Panc1 (cell line): ENCODE measurements at regions not wholly inside any gene's neighbourhood (a gene's known extent, or its start where the extent isn't known, plus 50 kb on each side); places are given as distances from the start of the nearest gene placed in this dataset.

ENCODE experiments used
- ATAC-seq: fragments of 200-7000 bp; cut with Tn5 transposase; 2 replicates; pipeline ENCODE4 v1.9.1; 2020; ENCODE audit warnings: mild to moderate bottlenecking, moderate library complexity
- BruUV-seq: library from RNA; stranded (reverse); fragments of 400-500 nt; replicated peaks from 2 replicates; lab custom pipeline; 2021; lab: Mats Ljungman, UMichigan
- CTCF ChIA-PET: fragments of 300-600 bp; sonication (Branson Sonifier 250); formaldehyde crosslinking; loops from one replicate; lab custom pipeline; 2022; ENCODE audit warnings: antibody characterized with exemption; lab: Charles Lee
- POLR2A ChIA-PET: fragments of 300-600 bp; sonication (Branson Sonifier 250); formaldehyde crosslinking; loops from one replicate; lab custom pipeline; 2022; ENCODE audit warnings: antibody characterized with exemption; lab: Charles Lee
- DNase-seq: peaks from one replicate; pipeline ENCODE4 v3.0.0-alpha.2; 2010; ENCODE audit warnings: low read depth, low spot score
- H3K27ac ChIP-seq: 2 replicates; pipeline ENCODE4 v1.5.1; 2011; ENCODE audit warnings: mild to moderate bottlenecking, low read length, inconsistent platforms
- H3K27me3 ChIP-seq: fragments of 200-500 bp; sonication (Bioruptor generic); 2 replicates; pipeline ENCODE4 v1.6.0; 2014; ENCODE audit warnings: low read length, inconsistent platforms; ENCODE audit not compliant: control insufficient read depth, insufficient read depth
- H3K36me3 ChIP-seq: fragments of 200-500 bp; sonication (Bioruptor generic); 2 replicates; pipeline ENCODE4 v1.5.1; 2014; ENCODE audit warnings: inconsistent platforms, mild to moderate bottlenecking, low read length, moderate library complexity; ENCODE audit not compliant: control insufficient read depth, insufficient read depth
- H3K4me1 ChIP-seq: 2 replicates; pipeline ENCODE4 v1.5.1; 2011; ENCODE audit warnings: inconsistent platforms, mild to moderate bottlenecking, low read length, moderate library complexity; ENCODE audit not compliant: control insufficient read depth, insufficient read depth
- H3K4me3 ChIP-seq, 2 experiments: 2 replicates each; pipeline ENCODE4 v1.5.1; 2011 to 2012; ENCODE audit warnings: low read depth in 2 of 2, low read length in 2 of 2, mild to moderate bottlenecking in 2 of 2, inconsistent platforms in 1 of 2, moderate library complexity in 1 of 2
- H3K9me3 ChIP-seq: fragments of 200-500 bp; sonication (Bioruptor generic); 2 replicates; pipeline ENCODE4 v1.5.1; 2014; ENCODE audit warnings: low read depth, mild to moderate bottlenecking, inconsistent platforms, low read length, moderate library complexity; ENCODE audit not compliant: control insufficient read depth, insufficient read depth
- POLR2AphosphoS5 ChIP-seq: IDR thresholded peaks from 2 replicates; pipeline ENCODE4 v1.6.1; 2012; ENCODE audit warnings: mild to moderate bottlenecking, low read depth, low read length, moderate library complexity
- SIN3A ChIP-seq: IDR thresholded peaks from 2 replicates; pipeline ENCODE4 v1.6.1; 2012; ENCODE audit warnings: low read depth, mild to moderate bottlenecking, low read length, moderate library complexity, borderline replicate concordance; ENCODE audit not compliant: insufficient read depth
- TCF7L2 ChIP-seq: IDR thresholded peaks from 2 replicates; pipeline ENCODE4 v1.6.1; 2011; ENCODE audit warnings: mild to moderate bottlenecking, low read depth, low read length, inconsistent platforms
- in situ Hi-C: cut with HindIII; loops from 2 replicates; pipeline ENCODE4 v1.10.0; 2016; ENCODE audit warnings: low sequenced_read_pairs, low pct_unique_long_range_greater_than_20kb
- intact Hi-C: fragments of 100-400 bp; cut with micrococcal nuclease; formaldehyde crosslinking; loops from one replicate; pipeline ENCODE4 v1.10.0; 2022; ENCODE audit not compliant: unreplicated experiment
- TF ChIP-seq, protein P1 (sequence below): fragments of 450-650 bp; IDR thresholded peaks from 2 replicates; pipeline ENCODE4 v1.5.1; 2017; ENCODE audit warnings: mild to moderate bottlenecking
- TF ChIP-seq, protein P2 (sequence below), 2 experiments: IDR thresholded peaks; 2 replicates each; pipeline ENCODE4 v1.6.1; 2011 to 2012; ENCODE audit warnings: low read depth in 2 of 2, control low read depth in 1 of 2, low read length in 1 of 2, mild to moderate bottlenecking in 1 of 2, moderate library complexity in 1 of 2; ENCODE audit not compliant: insufficient read depth in 1 of 2

GRCh38 chr13:80040981-80041317 lies 300.0 kb downstream of the SPRY2 start:
- H3K9me3 ChIP-seq, result no peaks in the 10 kb centered on the region; the same call in 1 of the 2 replicates
- peak overlapping the region; percentile 61 for H3K27ac ChIP-seq
- DNase-seq (no peak), ATAC-seq (no peak)
- H3K4me3 ChIP-seq, result no peak overlapping the region
- ChIA-PET CTCF (no interaction called here), POLR2A (interaction anchor here (0.6 to 0.7 kb wide), 4 partner anchors 10 to 1198 kb away, joined by 3 to 9 read pairs (median 6); no protein-coding TSS in a partner anchor)
- no TSS peak for BruUV-seq
- H3K36me3 ChIP-seq, result no peaks in the 10 kb centered on the region
- in situ Hi-C loops, result no loop called here
- TF ChIP-seq TCF7L2, result no peak
- no peak for TF ChIP-seq POLR2AphosphoS5
- no peak for TF ChIP-seq SIN3A
- TF ChIP-seq, protein P1, sequence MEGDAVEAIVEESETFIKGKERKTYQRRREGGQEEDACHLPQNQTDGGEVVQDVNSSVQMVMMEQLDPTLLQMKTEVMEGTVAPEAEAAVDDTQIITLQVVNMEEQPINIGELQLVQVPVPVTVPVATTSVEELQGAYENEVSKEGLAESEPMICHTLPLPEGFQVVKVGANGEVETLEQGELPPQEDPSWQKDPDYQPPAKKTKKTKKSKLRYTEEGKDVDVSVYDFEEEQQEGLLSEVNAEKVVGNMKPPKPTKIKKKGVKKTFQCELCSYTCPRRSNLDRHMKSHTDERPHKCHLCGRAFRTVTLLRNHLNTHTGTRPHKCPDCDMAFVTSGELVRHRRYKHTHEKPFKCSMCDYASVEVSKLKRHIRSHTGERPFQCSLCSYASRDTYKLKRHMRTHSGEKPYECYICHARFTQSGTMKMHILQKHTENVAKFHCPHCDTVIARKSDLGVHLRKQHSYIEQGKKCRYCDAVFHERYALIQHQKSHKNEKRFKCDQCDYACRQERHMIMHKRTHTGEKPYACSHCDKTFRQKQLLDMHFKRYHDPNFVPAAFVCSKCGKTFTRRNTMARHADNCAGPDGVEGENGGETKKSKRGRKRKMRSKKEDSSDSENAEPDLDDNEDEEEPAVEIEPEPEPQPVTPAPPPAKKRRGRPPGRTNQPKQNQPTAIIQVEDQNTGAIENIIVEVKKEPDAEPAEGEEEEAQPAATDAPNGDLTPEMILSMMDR, result no peak
- TF ChIP-seq, protein P2, sequence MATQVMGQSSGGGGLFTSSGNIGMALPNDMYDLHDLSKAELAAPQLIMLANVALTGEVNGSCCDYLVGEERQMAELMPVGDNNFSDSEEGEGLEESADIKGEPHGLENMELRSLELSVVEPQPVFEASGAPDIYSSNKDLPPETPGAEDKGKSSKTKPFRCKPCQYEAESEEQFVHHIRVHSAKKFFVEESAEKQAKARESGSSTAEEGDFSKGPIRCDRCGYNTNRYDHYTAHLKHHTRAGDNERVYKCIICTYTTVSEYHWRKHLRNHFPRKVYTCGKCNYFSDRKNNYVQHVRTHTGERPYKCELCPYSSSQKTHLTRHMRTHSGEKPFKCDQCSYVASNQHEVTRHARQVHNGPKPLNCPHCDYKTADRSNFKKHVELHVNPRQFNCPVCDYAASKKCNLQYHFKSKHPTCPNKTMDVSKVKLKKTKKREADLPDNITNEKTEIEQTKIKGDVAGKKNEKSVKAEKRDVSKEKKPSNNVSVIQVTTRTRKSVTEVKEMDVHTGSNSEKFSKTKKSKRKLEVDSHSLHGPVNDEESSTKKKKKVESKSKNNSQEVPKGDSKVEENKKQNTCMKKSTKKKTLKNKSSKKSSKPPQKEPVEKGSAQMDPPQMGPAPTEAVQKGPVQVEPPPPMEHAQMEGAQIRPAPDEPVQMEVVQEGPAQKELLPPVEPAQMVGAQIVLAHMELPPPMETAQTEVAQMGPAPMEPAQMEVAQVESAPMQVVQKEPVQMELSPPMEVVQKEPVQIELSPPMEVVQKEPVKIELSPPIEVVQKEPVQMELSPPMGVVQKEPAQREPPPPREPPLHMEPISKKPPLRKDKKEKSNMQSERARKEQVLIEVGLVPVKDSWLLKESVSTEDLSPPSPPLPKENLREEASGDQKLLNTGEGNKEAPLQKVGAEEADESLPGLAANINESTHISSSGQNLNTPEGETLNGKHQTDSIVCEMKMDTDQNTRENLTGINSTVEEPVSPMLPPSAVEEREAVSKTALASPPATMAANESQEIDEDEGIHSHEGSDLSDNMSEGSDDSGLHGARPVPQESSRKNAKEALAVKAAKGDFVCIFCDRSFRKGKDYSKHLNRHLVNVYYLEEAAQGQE (IDR thresholded peaks at IDR 0.05; ENCODE audit: insufficient read depth in 1 of 2, low read depth in 2 of 2, low read length in 1 of 2), result no peak
- H3K27me3 ChIP-seq, result no peaks in the 10 kb centered on the region
- intact Hi-C loops, result loop anchor here (10.0 kb wide), 1 partner anchor 294 kb away; no protein-coding TSS in a partner anchor
- H3K4me1 ChIP-seq, result no peaks in the 10 kb centered on the region; the same call in 1 of the 2 replicates

GRCh38 chr13:80040196-80040980 lies 300.5 kb downstream of the SPRY2 start:
- DNase-seq, result peak; percentile 87
- intact Hi-C loops (loop anchor here (10.0 kb wide), 1 partner anchor 294 kb away; no protein-coding TSS in a partner anchor), in situ Hi-C loops (no loop called here)
- CTCF ChIA-PET, result no interaction called here
- BruUV-seq, result no TSS peak
- TF ChIP-seq TCF7L2 (peak; percentile 27; the same call in 1 of the 2 replicates), SIN3A (no peak), POLR2AphosphoS5 (peak; percentile 48; the same call in 1 of the 2 replicates)
- TF ChIP-seq, protein P2 (IDR thresholded peaks at IDR 0.05; ENCODE audit: insufficient read depth in 1 of 2, low read depth in 2 of 2, low read length in 1 of 2), result no peak
- TF ChIP-seq, protein P1, result no peak
- no peaks in the 10 kb centered on the region; the same call in 1 of the 2 replicates for H3K9me3 ChIP-seq
- H3K4me1 ChIP-seq, result no peaks in the 10 kb centered on the region; the same call in 1 of the 2 replicates
- peak; percentile 98 for ATAC-seq
- POLR2A ChIA-PET, result interaction anchor here (0.6 to 0.7 kb wide), 4 partner anchors 10 to 1199 kb away, joined by 3 to 9 read pairs (median 6); no protein-coding TSS in a partner anchor
- no peak overlapping the region for H3K4me3 ChIP-seq
- H3K36me3 ChIP-seq, result no peaks in the 10 kb centered on the region
- H3K27ac ChIP-seq, result peak overlapping the region; percentile 61
- no peaks in the 10 kb centered on the region for H3K27me3 ChIP-seq
